ENCODE measurements at regions not wholly inside any gene's neighbourhood (a gene's known extent, or its start where the extent isn't known, plus 50 kb on each side); places are given as distances from the start of the nearest gene placed in this dataset.
"Not testable (repeated sequence)": the region's sequence is repeated elsewhere in the genome, so short reads cannot be mapped to it uniquely, and the experiment has no call there.

DNA sequence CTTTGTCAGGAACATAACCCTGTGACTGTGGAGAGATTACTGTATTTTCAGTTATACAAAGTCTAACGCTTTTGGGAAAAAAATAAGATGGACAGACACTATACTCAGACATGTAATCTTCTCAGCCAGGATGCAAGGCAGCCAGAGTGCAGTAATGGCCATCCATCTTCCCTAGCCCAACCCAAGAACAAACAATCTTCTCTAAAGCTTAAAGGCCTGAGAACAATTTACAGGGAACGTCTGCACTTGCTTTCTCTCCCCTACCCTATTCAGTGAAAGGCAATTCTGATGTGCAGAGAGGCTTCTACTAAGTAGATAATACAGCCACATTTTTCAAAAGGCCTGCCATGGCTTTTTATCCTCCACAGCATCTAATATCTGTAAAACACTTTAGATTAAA lies 471.3 kb downstream of the FGF13 start:
- DNase-seq, result no peak
- WGBS, 2 donors, result 49% methylated on average over 2 of the region's 2 CpGs
- Histone ChIP-seq H3K4me3 (no peak overlapping the region), H3K4me1 (no peaks in the 10 kb centered on the region), H3K27me3 (no peaks in the 10 kb centered on the region), H3K27ac (no peak overlapping the region), H3K9me3 (no peaks in the 10 kb centered on the region), H3K36me3 (no peaks in the 10 kb centered on the region)
- intact Hi-C loops (cut with DNase I), result no loop called here
- TF ChIP-seq, protein P1, sequence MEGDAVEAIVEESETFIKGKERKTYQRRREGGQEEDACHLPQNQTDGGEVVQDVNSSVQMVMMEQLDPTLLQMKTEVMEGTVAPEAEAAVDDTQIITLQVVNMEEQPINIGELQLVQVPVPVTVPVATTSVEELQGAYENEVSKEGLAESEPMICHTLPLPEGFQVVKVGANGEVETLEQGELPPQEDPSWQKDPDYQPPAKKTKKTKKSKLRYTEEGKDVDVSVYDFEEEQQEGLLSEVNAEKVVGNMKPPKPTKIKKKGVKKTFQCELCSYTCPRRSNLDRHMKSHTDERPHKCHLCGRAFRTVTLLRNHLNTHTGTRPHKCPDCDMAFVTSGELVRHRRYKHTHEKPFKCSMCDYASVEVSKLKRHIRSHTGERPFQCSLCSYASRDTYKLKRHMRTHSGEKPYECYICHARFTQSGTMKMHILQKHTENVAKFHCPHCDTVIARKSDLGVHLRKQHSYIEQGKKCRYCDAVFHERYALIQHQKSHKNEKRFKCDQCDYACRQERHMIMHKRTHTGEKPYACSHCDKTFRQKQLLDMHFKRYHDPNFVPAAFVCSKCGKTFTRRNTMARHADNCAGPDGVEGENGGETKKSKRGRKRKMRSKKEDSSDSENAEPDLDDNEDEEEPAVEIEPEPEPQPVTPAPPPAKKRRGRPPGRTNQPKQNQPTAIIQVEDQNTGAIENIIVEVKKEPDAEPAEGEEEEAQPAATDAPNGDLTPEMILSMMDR (IDR thresholded peaks at IDR 0.05), result no peak
- no peak for TF ChIP-seq POLR2A (IDR thresholded peaks at IDR 0.05)

DNA sequence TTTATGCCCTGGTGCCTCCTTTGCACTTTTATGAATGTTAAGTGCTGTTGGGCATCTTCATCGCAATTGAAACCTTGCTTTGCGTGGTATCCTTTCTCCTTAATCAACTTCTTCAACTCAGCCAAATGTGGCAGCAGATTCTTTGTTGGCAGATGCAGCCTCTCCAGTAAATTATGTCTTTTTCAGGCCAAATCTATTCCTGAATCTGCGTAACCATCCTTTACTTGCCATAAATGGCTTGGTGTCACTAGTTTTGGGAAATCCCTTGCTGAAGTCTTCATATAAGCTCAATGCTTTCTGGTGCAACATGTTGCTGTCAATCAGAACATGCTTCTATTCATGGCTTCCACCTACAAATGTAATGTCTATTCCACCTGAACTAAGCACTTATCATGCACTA lies 457.5 kb downstream of the FGF13 start:
- TF ChIP-seq, protein P1 (IDR thresholded peaks at IDR 0.05), result no peak
- no peak for TF ChIP-seq POLR2A (IDR thresholded peaks at IDR 0.05)
- Histone ChIP-seq H3K27me3 (no peaks in the 10 kb centered on the region), H3K9me3 (no peaks in the 10 kb centered on the region), H3K27ac (no peak overlapping the region), H3K36me3 (no peaks in the 10 kb centered on the region), H3K4me3 (no peak overlapping the region), H3K4me1 (no peaks in the 10 kb centered on the region)
- DNase-seq, result no peak
- 90 to 92% methylated on average over 3 of the region's 3 CpGs for WGBS, 2 donors
- intact Hi-C loops (cut with DNase I), result no loop called here

DNA sequence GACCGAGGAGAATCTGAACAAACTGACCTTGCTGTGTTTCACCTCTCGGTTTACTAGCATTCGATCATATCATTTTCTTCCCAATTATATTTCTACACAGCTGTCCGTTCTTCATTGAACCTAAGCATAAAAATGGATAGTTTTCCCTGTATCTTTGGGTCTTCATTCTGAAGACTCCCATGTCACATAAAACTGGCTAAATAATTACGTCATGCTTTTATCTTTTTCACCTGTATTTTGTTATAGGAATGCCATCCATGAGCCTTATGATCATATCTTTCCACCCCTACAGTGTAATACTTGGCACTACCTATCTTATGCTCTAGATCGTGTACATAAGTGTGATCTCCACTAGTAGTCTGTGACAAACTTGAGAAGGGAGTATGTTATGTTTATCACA lies 456.1 kb downstream of the FGF13 start:
- intact Hi-C loops (cut with DNase I), result no loop called here
- H3K27ac ChIP-seq, result no peak overlapping the region
- no peaks in the 10 kb centered on the region for H3K27me3 ChIP-seq
- WGBS, 2 donors, result 66 to 67% methylated on average over 6 of the region's 6 CpGs
- no peaks in the 10 kb centered on the region for H3K36me3 ChIP-seq
- no peak for DNase-seq
- H3K4me1 ChIP-seq, result no peaks in the 10 kb centered on the region
- no peak for TF ChIP-seq POLR2A (IDR thresholded peaks at IDR 0.05)
- TF ChIP-seq, protein P1 (IDR thresholded peaks at IDR 0.05), result no peak
- no peak overlapping the region for H3K4me3 ChIP-seq
- no peaks in the 10 kb centered on the region for H3K9me3 ChIP-seq

DNA sequence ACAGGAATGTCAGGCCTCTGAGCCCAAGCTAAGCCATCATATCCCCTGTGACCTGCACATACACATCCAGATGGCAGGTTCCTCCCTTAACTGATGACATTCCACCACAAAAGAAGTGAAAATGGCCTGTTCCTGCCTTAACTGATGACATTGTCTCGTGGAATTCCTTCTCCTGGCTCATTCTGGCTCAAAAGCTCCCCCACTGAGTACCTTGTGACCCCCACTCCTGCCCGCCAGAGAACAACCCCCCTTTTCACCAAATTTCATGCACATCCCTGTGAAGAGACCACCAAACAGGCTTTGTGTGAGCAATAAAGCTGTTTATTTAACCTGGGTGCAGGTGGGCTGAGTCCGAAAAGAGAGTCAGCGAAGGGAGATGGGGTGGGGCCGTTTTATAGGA lies 447.4 kb downstream of the FGF13 start:
- H3K27ac ChIP-seq; intact Hi-C loops (cut with DNase I); H3K4me1 ChIP-seq; DNase-seq; H3K9me3 ChIP-seq; H3K4me3 ChIP-seq; H3K27me3 ChIP-seq; H3K36me3 ChIP-seq: not testable (repeated sequence)
- 47% methylated on average over 5 of the region's 5 CpGs; no CpG with 5 or more reads in 1 of the 2 donors for whole genome bisulfite sequencing, 2 donors

DNA sequence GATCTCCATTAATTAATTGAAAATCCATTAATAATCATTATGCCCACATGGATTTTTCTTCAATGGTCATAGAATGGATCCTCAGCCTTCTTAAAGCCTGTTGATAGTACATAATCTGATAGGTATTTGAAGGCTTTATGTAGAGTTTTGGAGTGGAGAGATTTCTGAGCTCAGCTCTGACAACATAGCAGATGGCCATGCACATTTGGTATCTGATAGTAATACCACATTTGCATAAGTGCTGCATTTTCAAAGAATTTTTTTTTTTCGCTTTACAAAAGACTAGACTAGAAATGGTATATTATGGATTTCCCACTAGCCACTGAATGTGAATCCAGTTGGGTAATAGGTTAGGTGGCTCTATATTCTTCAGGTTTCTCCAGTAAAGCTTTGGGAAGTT lies 440.6 kb downstream of the FGF13 start:
- Histone ChIP-seq H3K27me3 (no peaks in the 10 kb centered on the region), H3K4me1 (no peaks in the 10 kb centered on the region), H3K27ac (no peak overlapping the region), H3K9me3 (no peaks in the 10 kb centered on the region), H3K4me3 (no peak overlapping the region), H3K36me3 (no peaks in the 10 kb centered on the region)
- intact Hi-C loops (cut with DNase I), result no loop called here
- no peak for DNase-seq
- 87 to 91% methylated on average over 1 of the region's 1 CpG for WGBS, 2 donors
- TF ChIP-seq, protein P1 (IDR thresholded peaks at IDR 0.05), result no peak
- TF ChIP-seq POLR2A (IDR thresholded peaks at IDR 0.05), result no peak

DNA sequence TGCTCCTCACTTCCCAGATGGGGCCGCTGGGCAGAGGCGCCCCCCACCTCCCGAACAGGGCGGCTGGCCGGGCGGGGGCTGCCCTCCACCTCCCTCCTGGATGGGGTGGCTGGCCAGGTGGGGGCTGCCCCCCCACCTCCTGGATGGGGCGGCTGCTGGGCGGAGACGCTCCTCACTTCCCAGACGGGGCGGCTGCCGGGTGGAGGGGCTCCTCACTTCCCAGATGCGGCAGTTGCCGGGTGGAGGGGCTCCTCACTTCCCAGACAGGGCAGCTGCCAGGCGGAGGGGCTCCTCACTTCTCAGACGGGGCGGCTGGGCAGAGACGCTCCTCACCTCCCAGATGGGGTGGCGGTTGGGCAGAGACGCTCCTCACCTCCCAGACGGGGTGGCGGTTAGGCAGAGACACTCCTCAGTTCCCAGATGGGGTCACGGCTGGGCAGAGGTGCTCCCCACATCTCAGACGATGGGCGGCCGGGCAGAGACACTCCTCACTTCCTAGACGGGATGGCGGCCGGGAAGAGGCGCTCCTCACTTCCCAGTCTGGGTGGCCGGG lies 428.8 kb downstream of the FGF13 start:
- no CpG with 5 or more reads among the region's 31 CpGs for WGBS, 2 donors
- H3K27ac ChIP-seq; H3K27me3 ChIP-seq; H3K4me1 ChIP-seq; DNase-seq; intact Hi-C loops (cut with DNase I); H3K36me3 ChIP-seq; H3K9me3 ChIP-seq; H3K4me3 ChIP-seq: not testable (repeated sequence)
